ENCODE measurements at regions not wholly inside any gene's neighbourhood (a gene's known extent, or its start where the extent isn't known, plus 50 kb on each side); places are given as distances from the start of the nearest gene placed in this dataset.

DNA sequence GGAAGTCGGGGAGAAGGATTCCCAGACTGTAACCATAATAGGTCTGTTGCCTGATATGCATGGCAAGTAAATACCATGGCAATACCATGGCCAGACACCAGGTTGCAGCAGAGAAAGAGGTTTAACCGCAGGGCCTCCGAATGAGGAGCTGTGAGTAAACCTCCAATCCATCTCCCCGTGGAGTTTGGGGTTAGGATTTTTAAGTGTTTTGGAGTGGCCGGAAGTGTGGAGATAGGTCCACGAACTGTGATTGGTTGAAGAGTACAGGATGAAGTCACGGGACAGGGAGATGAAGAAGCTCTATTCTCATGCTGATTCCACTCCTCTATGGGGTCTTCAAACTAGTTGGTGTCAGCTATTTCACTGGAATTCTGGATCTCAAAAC, 127.9 kb downstream of the ST8SIA2 start:
- H3K27ac Mint-ChIP-seq = no peak overlapping the region
- peak; percentile 34 for DNase-seq (ENCODE audit: low spot score)
- H3K27me3 Mint-ChIP-seq (ENCODE audit: low read depth) = no peaks in the 10 kb centered on the region
- H3K4me1 Mint-ChIP-seq (ENCODE audit: low read depth) = peaks cover 3% of the 10 kb centered on the region
- no peak overlapping the region for H3K4me3 Mint-ChIP-seq
- H3K36me3 Mint-ChIP-seq (ENCODE audit: low read depth) = no peaks in the 10 kb centered on the region
- H3K9me3 Mint-ChIP-seq = no peaks in the 10 kb centered on the region

DNA sequence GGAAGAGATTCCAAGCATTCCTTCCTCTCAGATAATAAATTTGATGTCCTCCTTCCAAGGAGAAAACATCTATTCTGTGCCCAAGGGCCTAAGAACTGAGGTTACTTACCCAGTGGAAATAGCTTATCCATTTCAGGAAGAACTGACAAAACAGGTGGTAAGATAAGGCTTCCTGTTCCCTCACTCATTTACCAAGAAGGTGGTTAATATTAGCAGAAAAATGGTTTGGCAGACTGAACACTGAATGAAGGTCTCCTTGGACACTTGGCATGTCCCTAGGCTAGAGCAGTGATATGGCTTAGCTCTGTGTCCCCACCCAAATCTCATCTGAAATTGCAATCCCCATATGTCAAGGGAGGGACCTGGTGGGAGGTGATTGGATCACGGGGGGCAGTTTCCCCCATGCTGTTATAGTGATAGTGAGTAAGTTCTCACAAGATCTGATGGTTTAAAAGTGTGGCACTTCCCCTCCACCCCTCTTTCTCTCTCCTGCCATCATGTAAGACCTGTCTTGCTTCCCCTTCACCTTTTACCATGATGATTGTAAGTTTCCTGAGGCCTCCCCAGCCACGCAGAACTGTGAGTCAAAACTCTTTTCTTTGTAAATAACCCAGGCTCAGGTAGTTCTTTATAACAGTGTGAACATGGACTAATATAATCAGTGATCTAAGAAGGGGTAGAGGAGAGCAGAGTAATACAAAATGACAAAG, 127.4 kb downstream of the ST8SIA2 start:
- Mint-ChIP-seq H3K27me3 (ENCODE audit: low read depth) (no peaks in the 10 kb centered on the region), H3K36me3 (ENCODE audit: low read depth) (no peaks in the 10 kb centered on the region), H3K4me3 (no peak overlapping the region), H3K4me1 (ENCODE audit: low read depth) (peaks cover 3% of the 10 kb centered on the region), H3K9me3 (no peaks in the 10 kb centered on the region), H3K27ac (no peak overlapping the region)
- no peak for DNase-seq (ENCODE audit: low spot score)

DNA sequence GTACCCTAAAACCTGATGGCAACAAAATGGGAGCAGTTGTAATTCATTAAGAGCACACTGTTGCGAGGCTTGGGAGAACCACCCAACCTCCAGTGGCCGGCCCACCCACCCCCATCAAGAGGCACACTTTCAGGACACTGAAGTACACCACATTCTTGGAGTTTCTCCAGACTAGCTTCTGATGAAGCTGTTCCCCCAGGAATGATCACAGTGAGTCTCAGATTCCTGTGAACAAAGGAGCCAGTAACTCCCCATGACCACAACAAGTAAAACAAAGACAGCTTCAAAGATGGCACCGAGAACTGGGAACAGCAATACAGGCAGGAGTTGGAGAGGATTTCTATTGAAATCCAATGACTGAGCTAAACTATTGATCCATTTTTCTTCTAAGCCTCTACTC, 126.0 kb downstream of the ST8SIA2 start:
- H3K4me1 Mint-ChIP-seq (ENCODE audit: low read depth) = peaks cover 3% of the 10 kb centered on the region
- no peak overlapping the region for H3K4me3 Mint-ChIP-seq
- no peaks in the 10 kb centered on the region for H3K9me3 Mint-ChIP-seq
- H3K27me3 Mint-ChIP-seq (ENCODE audit: low read depth) = no peaks in the 10 kb centered on the region
- no peak for DNase-seq (ENCODE audit: low spot score)
- no peak overlapping the region for H3K27ac Mint-ChIP-seq
- H3K36me3 Mint-ChIP-seq (ENCODE audit: low read depth) = no peaks in the 10 kb centered on the region

Data from T-helper 2 cell treated with Interferon-gamma antibody and Interleukin-4, amounts not matched to agents 5 μg/mL and 100 μg/mL, for 36 hours (primary cell).